Lower leg skin (tissue), 3 donors: ENCODE measurements at regions not wholly inside any gene's neighbourhood (a gene's known extent, or its start where the extent isn't known, plus 50 kb on each side); places are given as distances from the start of the nearest gene placed in this dataset.

Experiments
- CTCF ChIP-seq, 3 donors: fragments of 450-650 bp; IDR thresholded peaks; one replicate each; pipeline ENCODE4 v1.5.1; 2016; ENCODE audit warnings: antibody characterized with exemption in 3 of 3, mild to moderate bottlenecking in 3 of 3, moderate library complexity in 2 of 3
- POLR2A ChIP-seq, 2 donors: fragments of 450-650 bp; IDR thresholded peaks; one replicate each; pipeline ENCODE4 v1.6.1; 2016 to 2017; ENCODE audit warnings: antibody characterized with exemption in 2 of 2, mild to moderate bottlenecking in 1 of 2, moderate library complexity in 1 of 2

GRCh38 chr1:79422726-79423125, 416.2 kb upstream of the ADGRL4 start:
- TF ChIP-seq CTCF (IDR thresholded peaks at IDR 0.05) = no peak
- TF ChIP-seq POLR2A (IDR thresholded peaks at IDR 0.05) = no peak
